ENCODE measurements at regions not wholly inside any gene's neighbourhood (a gene's known extent, or its start where the extent isn't known, plus 50 kb on each side); places are given as distances from the start of the nearest gene placed in this dataset.

GRCh38 chr9:104448036-104448435 is 56.0 kb upstream of the OR13F1 start:
- TF ChIP-seq RAD21 (IDR thresholded peaks at IDR 0.05; ENCODE audit: low read depth) (no peak), EZH2phosphoT487 (IDR thresholded peaks at IDR 0.05; ENCODE audit: borderline replicate concordance) (no peak)

Data from HCT116 (cell line).